WTC11 (cell line): ENCODE measurements at regions not wholly inside any gene's neighbourhood (a gene's known extent, or its start where the extent isn't known, plus 50 kb on each side); places are given as distances from the start of the nearest gene placed in this dataset.

Experiments
- ATF3 ChIP-seq: sonication (generic); formaldehyde crosslinking; conservative IDR thresholded peaks from 2 replicates; pipeline ENCODE4 v1.8.1; 2022; ENCODE audit warnings: mild to moderate bottlenecking, missing genetic modification reagents
- CDX4 ChIP-seq: fragments of 250-450 bp; sonication (Bioruptor Pico); IDR thresholded peaks from 2 replicates; pipeline ENCODE4 v1.9.0; 2021; ENCODE audit warnings: moderate library complexity, mild to moderate bottlenecking, inconsistent platforms, borderline replicate concordance
- CTCF ChIP-seq: fragments of 200-600 bp; IDR thresholded peaks from 2 replicates; pipeline ENCODE4 v1.8.0; 2022; ENCODE audit warnings: antibody characterized with exemption
- ESRRA ChIP-seq: sonication (generic); formaldehyde crosslinking; IDR thresholded peaks from 2 replicates; pipeline ENCODE4 v1.8.1; 2022; ENCODE audit warnings: mild to moderate bottlenecking, missing genetic modification reagents, borderline replicate concordance
- ETV6 ChIP-seq: sonication (generic); formaldehyde crosslinking; IDR thresholded peaks from 2 replicates; pipeline ENCODE4 v1.8.1; 2022; ENCODE audit warnings: mild to moderate bottlenecking, missing genetic modification reagents
- GRHL2 ChIP-seq: fragments of 250-450 bp; sonication (Bioruptor Pico); IDR thresholded peaks from 2 replicates; pipeline ENCODE4 v1.8.0; 2022; ENCODE audit warnings: mild to moderate bottlenecking, moderate library complexity; ENCODE audit not compliant: insufficient replicate concordance, severe bottlenecking
- SP1 ChIP-seq: sonication (generic); formaldehyde crosslinking; conservative IDR thresholded peaks from 2 replicates; pipeline ENCODE4 v1.8.1; 2022; ENCODE audit warnings: missing genetic modification reagents
- TEAD4 ChIP-seq: sonication (generic); formaldehyde crosslinking; IDR thresholded peaks from 2 replicates; pipeline ENCODE4 v1.8.0; 2022; ENCODE audit warnings: mild to moderate bottlenecking, missing genetic modification reagents
- ZBTB43 ChIP-seq: sonication (generic); formaldehyde crosslinking; IDR thresholded peaks from 2 replicates; pipeline ENCODE4 v1.8.1; 2023; ENCODE audit warnings: mild to moderate bottlenecking, missing genetic modification reagents
- ZNF317 ChIP-seq: sonication (generic); formaldehyde crosslinking; IDR thresholded peaks from 2 replicates; pipeline ENCODE4 v1.8.1; 2023; ENCODE audit warnings: low read depth, mild to moderate bottlenecking, moderate library complexity, missing genetic modification reagents, borderline replicate concordance
- TF ChIP-seq, protein P1 (sequence below): sonication (generic); formaldehyde crosslinking; IDR thresholded peaks from 2 replicates; pipeline ENCODE4 v1.8.0; 2022; ENCODE audit warnings: mild to moderate bottlenecking, missing genetic modification reagents

DNA sequence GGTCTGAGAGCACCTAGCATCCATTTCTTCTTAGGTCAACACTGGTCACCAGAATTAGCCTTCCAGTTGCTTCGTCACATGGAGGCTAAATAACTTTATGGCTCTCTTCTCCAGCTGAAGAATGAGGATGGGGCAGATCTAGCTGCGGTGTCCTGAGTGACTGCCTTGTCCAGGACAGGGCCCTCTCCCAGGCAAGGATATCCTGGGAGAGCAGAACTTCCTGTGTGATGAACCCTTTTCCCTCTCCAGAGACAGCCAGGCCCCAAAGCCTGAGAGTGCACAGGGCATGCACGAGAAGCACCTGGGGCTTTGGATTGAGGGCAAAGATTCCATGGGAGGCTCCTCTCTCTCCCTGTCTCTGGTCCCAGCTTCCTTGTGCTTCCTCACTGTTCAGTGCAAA lies 108.2 kb upstream of the MAMLD1 start:
- TF ChIP-seq CTCF (no peak), SP1 (CRISPR knock-in tag) (no peak), GRHL2 (no peak), TEAD4 (no peak), ETV6 (CRISPR knock-in tag) (no peak), CDX4 (CRISPR knock-in tag) (no peak), ZNF317 (no peak), ZBTB43 (CRISPR knock-in tag) (no peak), ESRRA (CRISPR knock-in tag) (no peak), ATF3 (no peak)
- TF ChIP-seq, protein P1, sequence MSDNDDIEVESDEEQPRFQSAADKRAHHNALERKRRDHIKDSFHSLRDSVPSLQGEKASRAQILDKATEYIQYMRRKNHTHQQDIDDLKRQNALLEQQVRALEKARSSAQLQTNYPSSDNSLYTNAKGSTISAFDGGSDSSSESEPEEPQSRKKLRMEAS, result no peak
